K562 (cell line): ENCODE measurements at regions not wholly inside any gene's neighbourhood (a gene's known extent, or its start where the extent isn't known, plus 50 kb on each side); places are given as distances from the start of the nearest gene placed in this dataset.

Source experiments
- ATAC-seq: fragments of 200-7000 bp; cut with Tn5 transposase; 3 replicates; pipeline ENCODE4 v1.9.1; 2020; ENCODE audit warnings: moderate library complexity
- BruUV-seq: library from RNA; stranded (reverse); fragments of 400-500 nt; replicated peaks from 2 replicates; lab custom pipeline; 2021; lab: Mats Ljungman, UMichigan
- CTCF ChIA-PET: fragments of 300-600 bp; formaldehyde crosslinking; extraction: SDS; loops from one replicate; lab custom pipeline; 2021; ENCODE audit warnings: low intra/inter-chr PET ratio; lab: Yijun Ruan, JAX
- POLR2A ChIA-PET: fragments of 300-600, 350-650 bp; sonication (Branson Sonifier 250); formaldehyde crosslinking; extraction: SDS; loops from one replicate; lab custom pipeline; 2021; ENCODE audit warnings: antibody characterized with exemption, inconsistent platforms; lab: Yijun Ruan, JAX
- DNase-seq, 4 experiments: peaks; one replicate each; pipeline versions ENCODE4 v3.0.0 to v3.0.0-alpha.2; 2011 to 2018; ENCODE audit warnings: low spot score in 3 of 4, mixed read lengths in 3 of 4; ENCODE audit errors: extremely low read depth in 1 of 4
- FAIRE-seq: peaks from 2 replicates; lab custom pipeline; 2011; peaks lifted over from hg19 to GRCh38; lab: Jason Lieb, UNC
- H2AFZ ChIP-seq: 2 replicates; pipeline ENCODE4 v1.6.0; 2011; ENCODE audit warnings: low read depth, low read length, control low read depth, inconsistent platforms
- H3K27ac ChIP-seq: fragments of 200-600 bp; 3 replicates; pipeline ENCODE4 v1.8.0; 2011; ENCODE audit warnings: low read depth, mild to moderate bottlenecking, control low read depth, inconsistent platforms, low read length, moderate library complexity, mixed read lengths; ENCODE audit errors: extremely low read depth
- H3K27me3 ChIP-seq, 2 experiments: fragments of 300-600 bp in 1 of 2; 2 replicates in 1 of 2; 3 replicates in 1 of 2; pipeline versions ENCODE4 v1.6.0 to v1.8.0; 2011; ENCODE audit warnings: inconsistent platforms in 2 of 2, low read length in 2 of 2, mild to moderate bottlenecking in 1 of 2, mixed read lengths in 1 of 2, moderate library complexity in 1 of 2; ENCODE audit not compliant: control insufficient read depth in 2 of 2, insufficient read depth in 2 of 2
- H3K36me3 ChIP-seq: fragments of 300-600 bp; 3 replicates; pipeline ENCODE4 v1.8.0; 2011; ENCODE audit warnings: mild to moderate bottlenecking, low read length, inconsistent platforms; ENCODE audit not compliant: control insufficient read depth, insufficient read depth
- H3K4me1 ChIP-seq, 2 experiments: fragments of 200-600 bp in 1 of 2; replicated peaks in 1 of 2; 2 replicates in 1 of 2; 3 replicates in 1 of 2; pipeline versions ENCODE4 v1.5.1 to v1.8.0; 2011; ENCODE audit warnings: inconsistent platforms in 2 of 2, low read length in 2 of 2, mild to moderate bottlenecking in 1 of 2, mixed read lengths in 1 of 2, moderate library complexity in 1 of 2; ENCODE audit not compliant: control insufficient read depth in 2 of 2, insufficient read depth in 2 of 2
- H3K4me2 ChIP-seq: 2 replicates; pipeline ENCODE4 v1.6.1; 2011; ENCODE audit warnings: low read length, control low read depth, inconsistent platforms, mixed read lengths; ENCODE audit not compliant: insufficient read depth
- H3K4me3 ChIP-seq: fragments of 200-600 bp; sonication (generic), shearing (Covaris generic); 2 replicates; pipeline ENCODE4 v1.5.1; 2016; ENCODE audit warnings: control low read depth, inconsistent platforms
- H3K79me2 ChIP-seq: fragments of 200-600 bp; 3 replicates; pipeline ENCODE4 v1.8.0; 2011; ENCODE audit warnings: low read length, inconsistent platforms; ENCODE audit not compliant: control insufficient read depth, insufficient read depth
- H3K9ac ChIP-seq, 2 experiments: 2 replicates each; pipeline versions ENCODE4 v1.6.0 to v1.6.1; 2011; ENCODE audit warnings: low read depth in 2 of 2, low read length in 2 of 2, control low read depth in 1 of 2, inconsistent platforms in 1 of 2, mild to moderate bottlenecking in 1 of 2, mixed read lengths in 1 of 2; ENCODE audit not compliant: insufficient read depth in 1 of 2
- H3K9me1 ChIP-seq: one replicate; pipeline ENCODE4 v1.6.0; 2011; ENCODE audit warnings: inconsistent platforms, mild to moderate bottlenecking, low read length, moderate library complexity; ENCODE audit not compliant: control insufficient read depth, insufficient read depth
- H3K9me3 ChIP-seq: replicated peaks from 2 replicates; pipeline ENCODE4 v1.5.1; 2011; ENCODE audit warnings: low read depth, low read length, inconsistent platforms; ENCODE audit not compliant: control insufficient read depth, insufficient read depth
- H4K20me1 ChIP-seq: replicated peaks from 2 replicates; pipeline ENCODE4 v1.6.1; 2011; ENCODE audit warnings: low read length, inconsistent platforms, mixed read lengths; ENCODE audit not compliant: control insufficient read depth, insufficient read depth
- CCNT2 ChIP-seq: IDR thresholded peaks from 2 replicates; pipeline ENCODE4 v1.6.1; 2011; ENCODE audit warnings: borderline replicate concordance, low read depth, mild to moderate bottlenecking, moderate library complexity, mixed read lengths, low read length; ENCODE audit not compliant: insufficient read length; ENCODE audit errors: extremely low read depth
- HMG20A ChIP-seq: fragments of 450-650 bp; formaldehyde crosslinking; conservative IDR thresholded peaks from 2 replicates; pipeline ENCODE4 v1.4.0; 2020; ENCODE audit warnings: mild to moderate bottlenecking, mixed read lengths
- HMGXB4 ChIP-seq: sonication (generic); formaldehyde crosslinking; IDR thresholded peaks from 2 replicates; pipeline ENCODE4 v1.8.1; 2023; ENCODE audit warnings: mild to moderate bottlenecking, missing genetic modification reagents
- NCOR1 ChIP-seq: fragments of 450-650 bp; IDR thresholded peaks from 2 replicates; pipeline ENCODE4 v1.6.1; 2016; ENCODE audit warnings: mild to moderate bottlenecking, moderate library complexity
- NR1H2 ChIP-seq: sonication (generic); formaldehyde crosslinking; IDR thresholded peaks from 2 replicates; pipeline ENCODE4 v1.4.0; 2020; ENCODE audit warnings: mild to moderate bottlenecking, missing genetic modification reagents
- RNF2 ChIP-seq: sonication (generic); IDR thresholded peaks from 2 replicates; pipeline ENCODE4 v1.6.1; 2016
- TOE1 ChIP-seq, 2 experiments: fragments of 450-650 bp in 1 of 2; sonication (generic) in 1 of 2; formaldehyde crosslinking in 1 of 2; IDR thresholded peaks; 2 replicates each; pipeline versions ENCODE4 v1.7.1 to v1.8.0; 2016 to 2022; ENCODE audit warnings: borderline replicate concordance in 2 of 2, mild to moderate bottlenecking in 2 of 2, antibody characterized with exemption in 1 of 2, inconsistent platforms in 1 of 2, low read depth in 1 of 2, missing genetic modification reagents in 1 of 2, moderate library complexity in 1 of 2
- TSC22D4 ChIP-seq: fragments of 450-650 bp; IDR thresholded peaks from 2 replicates; pipeline ENCODE4 v1.6.1; 2016; ENCODE audit warnings: missing genetic modification characterization, missing biosample characterization, control low read depth
- ZBTB7A ChIP-seq: IDR thresholded peaks from 2 replicates; pipeline ENCODE4 v1.6.1; 2011; ENCODE audit warnings: low read depth, mild to moderate bottlenecking, low read length, moderate library complexity, borderline replicate concordance; ENCODE audit not compliant: control insufficient read depth
- ZFP36 ChIP-seq: fragments of 150-350 bp; IDR thresholded peaks from 2 replicates; pipeline ENCODE4 v1.6.1; 2018; ENCODE audit warnings: low read length, low read depth; ENCODE audit not compliant: partially characterized antibody
- ZFX ChIP-seq: sonication (generic); formaldehyde crosslinking; IDR thresholded peaks from 2 replicates; pipeline ENCODE4 v1.8.0; 2022; ENCODE audit warnings: mild to moderate bottlenecking, missing genetic modification reagents, moderate library complexity
- ZNF551 ChIP-seq: fragments of 250-450 bp; sonication (Bioruptor Pico); IDR thresholded peaks from 2 replicates; pipeline ENCODE4 v1.5.0; 2021; ENCODE audit warnings: mild to moderate bottlenecking, moderate library complexity
- WGBS: fragments of 100-300 bp; shearing (Covaris generic); methylation state at CpG from one replicate; pipeline ENCODE4 v1.1.6; 2016; ENCODE audit warnings: low coverage, mixed read lengths; ENCODE audit not compliant: insufficient coverage; ENCODE audit errors: missing lambda C conversion rate; 5-methylcytosine and 5-hydroxymethylcytosine counted together
- in situ Hi-C: fragments of 300-500 bp; cut with MboI; formaldehyde crosslinking; loops from 4 replicates; pipeline ENCODE4 v1.15.0; 2018; ENCODE audit warnings: inconsistent platforms, mixed read lengths
- intact Hi-C: fragments of 100-400 bp; cut with micrococcal nuclease; formaldehyde crosslinking; loops from 2 replicates; pipeline ENCODE4 v1.14.2; 2022

GRCh38 chr7:41788556-41788955 lies 85.7 kb upstream of the INHBA start:
- H3K9ac ChIP-seq = no peak overlapping the region
- no peak overlapping the region for H3K4me3 ChIP-seq
- H3K9me3 ChIP-seq = no peaks in the 10 kb centered on the region
- no TSS peak for BruUV-seq
- 2% methylated on average over 3 of the region's 3 CpGs for WGBS
- ChIA-PET CTCF (no interaction called here), POLR2A (no interaction called here)
- H3K36me3 ChIP-seq = no peaks in the 10 kb centered on the region
- no peaks in the 10 kb centered on the region for H3K4me1 ChIP-seq
- H4K20me1 ChIP-seq = no peaks in the 10 kb centered on the region; the same call in 1 of the 2 replicates
- intact Hi-C loops (no loop called here), in situ Hi-C loops (no loop called here)
- no peaks in the 10 kb centered on the region for H3K79me2 ChIP-seq
- H3K27ac ChIP-seq = no peak overlapping the region
- FAIRE-seq (no peak), ATAC-seq (no peak), DNase-seq (no peak)
- no peak overlapping the region for H2AFZ ChIP-seq
- no peaks in the 10 kb centered on the region; a peak in 1 of 5 replicates for H3K27me3 ChIP-seq
- H3K9me1 ChIP-seq = no peaks in the 10 kb centered on the region
- H3K4me2 ChIP-seq = no peak overlapping the region
- TF ChIP-seq RNF2 (no peak), ZNF551 (CRISPR knock-in tag) (no peak), HMG20A (CRISPR knock-in tag) (no peak), ZFP36 (no peak), ZBTB7A (no peak), NR1H2 (CRISPR knock-in tag) (no peak), NCOR1 (no peak), ZFX (no peak), CCNT2 (no peak), TSC22D4 (no peak), HMGXB4 (CRISPR knock-in tag) (no peak), TOE1 (IDR thresholded peaks at IDR 0.05; ENCODE audit: borderline replicate concordance) (no peak), TOE1 (CRISPR knock-in tag; IDR thresholded peaks at IDR 0.05; ENCODE audit: borderline replicate concordance, low read depth) (no peak)
